SH-SY5Y (cell line): ENCODE measurements at regions not wholly inside any gene's neighbourhood (a gene's known extent, or its start where the extent isn't known, plus 50 kb on each side); places are given as distances from the start of the nearest gene placed in this dataset.

ENCODE experiments used
- GATA2 ChIP-seq: IDR thresholded peaks from 2 replicates; pipeline ENCODE4 v1.6.1; 2011; ENCODE audit warnings: mild to moderate bottlenecking, low read depth, low read length
- GATA3 ChIP-seq: IDR thresholded peaks from 2 replicates; pipeline ENCODE4 v1.6.1; 2011; ENCODE audit warnings: low read depth, mild to moderate bottlenecking, low read length, moderate library complexity

DNA sequence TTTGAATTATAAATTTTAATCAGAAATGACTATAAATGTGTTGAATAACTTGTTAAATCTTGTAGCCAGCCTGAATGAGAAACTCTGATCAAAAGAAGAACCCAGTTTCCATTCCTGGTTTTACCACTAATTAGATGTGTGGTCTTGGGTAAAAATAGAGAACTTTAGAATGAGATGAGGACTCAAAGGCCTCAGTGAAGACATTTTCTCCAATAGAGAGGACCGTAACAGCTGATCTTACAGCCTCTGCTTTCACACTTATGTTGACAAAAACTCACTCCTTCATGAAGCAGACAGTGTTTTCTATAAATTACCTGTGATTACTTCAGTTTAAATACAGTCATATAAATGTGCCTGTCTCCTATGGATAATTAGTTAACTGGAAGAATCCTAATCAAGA, 200.1 kb upstream of the MEOX2 start:
- TF ChIP-seq GATA2 (no peak), GATA3 (no peak)

DNA sequence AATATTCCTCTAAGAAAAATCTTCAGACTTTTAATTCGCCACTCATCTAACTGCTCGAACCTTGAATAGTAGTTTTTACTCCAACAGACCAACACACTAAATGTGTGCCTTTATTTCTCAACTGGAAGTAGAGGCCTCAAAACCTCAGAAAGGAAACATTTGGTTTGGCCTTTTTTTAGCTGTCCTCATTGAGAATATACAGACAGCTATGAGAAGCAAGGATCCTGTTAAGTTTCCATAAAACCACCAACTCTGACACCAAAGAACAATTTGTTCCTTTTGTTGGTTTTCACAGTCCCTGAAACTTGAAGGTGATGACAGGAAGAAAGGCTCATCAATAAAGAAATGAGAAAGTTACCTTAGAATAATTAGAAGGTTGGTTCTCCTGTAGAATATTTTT, 199.2 kb upstream of the MEOX2 start:
- TF ChIP-seq GATA3 (no peak), GATA2 (no peak)

DNA sequence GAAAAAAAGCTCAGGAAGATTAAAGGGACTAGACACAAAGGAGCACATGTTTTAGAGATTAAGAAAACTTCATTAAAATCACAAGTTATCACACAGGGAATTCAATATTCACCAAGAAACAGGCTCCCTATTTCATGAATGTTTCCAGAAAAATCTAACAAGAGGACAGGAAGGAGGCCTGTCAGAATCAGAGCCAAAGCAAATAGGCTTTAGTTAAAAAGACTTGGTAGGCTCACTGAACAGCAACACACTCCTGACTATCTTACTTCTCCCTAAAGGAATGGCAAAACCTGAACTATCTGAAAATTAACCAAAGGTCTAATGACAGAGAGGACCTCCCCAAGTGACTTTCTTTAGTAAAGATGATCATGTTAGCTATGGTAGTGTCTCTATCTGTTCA, 188.3 kb upstream of the MEOX2 start:
- TF ChIP-seq GATA2 = no peak
- TF ChIP-seq GATA3 = no peak

DNA sequence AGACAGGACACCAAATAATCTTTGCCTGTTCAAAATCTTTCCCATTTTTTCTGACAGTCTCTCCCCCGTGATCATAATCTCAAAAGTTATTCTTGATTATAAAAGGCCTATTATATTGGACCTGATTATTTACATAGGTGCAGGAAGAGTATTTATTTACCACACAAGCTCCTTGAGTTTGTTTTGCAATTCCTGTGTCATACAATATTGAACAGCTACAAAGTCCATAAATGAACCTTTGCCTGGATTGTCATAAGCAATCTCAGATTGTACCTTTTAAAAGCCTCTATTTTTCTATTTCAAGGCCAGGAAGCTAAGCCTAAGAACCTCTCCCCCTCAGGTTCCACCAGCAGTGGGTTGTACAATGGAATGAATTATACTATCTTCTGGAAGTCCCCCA, 183.9 kb upstream of the MEOX2 start:
- TF ChIP-seq GATA3 (no peak), GATA2 (no peak)

DNA sequence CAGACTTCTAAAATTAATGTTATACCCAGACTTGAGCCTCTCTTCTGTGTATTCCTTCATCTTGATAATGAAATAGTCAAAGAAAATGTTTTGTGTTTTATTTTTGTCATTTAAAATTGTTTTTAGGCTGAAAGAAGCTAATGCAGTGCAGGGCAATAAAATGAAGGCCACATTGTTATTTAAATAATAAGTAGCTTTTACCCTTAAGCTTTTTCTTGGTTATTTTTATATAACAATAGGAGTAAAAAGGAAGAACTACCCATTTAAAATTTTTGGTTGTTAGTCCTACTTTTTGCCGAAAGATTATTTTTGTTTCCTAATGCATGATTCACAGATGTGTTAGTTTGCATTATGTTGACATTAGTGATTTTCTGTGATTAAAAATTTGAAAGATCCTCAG, 181.0 kb upstream of the MEOX2 start:
- no peak for TF ChIP-seq GATA3
- TF ChIP-seq GATA2 = no peak

DNA sequence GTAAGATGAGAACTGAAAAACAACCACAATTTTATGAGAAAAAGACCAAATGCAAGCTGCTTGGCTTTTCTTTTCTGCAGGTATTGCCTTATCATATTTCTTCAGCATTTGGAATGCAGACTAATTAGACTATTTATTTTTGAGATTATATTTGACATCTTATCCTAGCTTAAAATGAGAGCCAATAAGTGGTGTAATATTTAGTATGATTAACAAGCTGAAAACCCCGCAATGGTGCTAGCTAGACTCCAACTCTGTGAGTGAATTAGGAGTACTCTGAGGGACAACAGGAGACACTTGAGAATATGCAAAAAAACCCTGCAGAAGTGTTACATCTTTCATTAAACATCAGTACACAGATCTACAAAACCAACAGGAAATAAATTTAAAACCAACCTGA, 180.3 kb upstream of the MEOX2 start:
- TF ChIP-seq GATA3 (no peak), GATA2 (no peak)

DNA sequence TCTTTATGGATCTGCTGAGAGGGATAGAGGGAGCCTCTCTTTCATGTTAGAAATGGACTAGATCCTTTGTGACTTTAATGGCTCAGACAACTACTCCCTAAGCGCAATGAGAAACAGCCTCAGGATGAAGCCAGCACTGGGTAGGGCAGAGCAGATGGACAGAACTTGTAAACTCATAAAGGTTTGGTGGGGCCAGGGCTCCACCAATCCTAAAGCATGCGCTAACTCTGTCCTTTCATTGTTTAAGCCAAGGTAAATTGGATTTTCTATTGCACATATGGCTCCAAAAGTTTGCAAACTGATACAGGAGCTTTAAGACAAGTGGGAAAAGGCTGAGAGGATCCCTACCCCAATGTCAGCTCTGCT, 178.1 kb upstream of the MEOX2 start:
- no peak for TF ChIP-seq GATA2
- no peak for TF ChIP-seq GATA3

DNA sequence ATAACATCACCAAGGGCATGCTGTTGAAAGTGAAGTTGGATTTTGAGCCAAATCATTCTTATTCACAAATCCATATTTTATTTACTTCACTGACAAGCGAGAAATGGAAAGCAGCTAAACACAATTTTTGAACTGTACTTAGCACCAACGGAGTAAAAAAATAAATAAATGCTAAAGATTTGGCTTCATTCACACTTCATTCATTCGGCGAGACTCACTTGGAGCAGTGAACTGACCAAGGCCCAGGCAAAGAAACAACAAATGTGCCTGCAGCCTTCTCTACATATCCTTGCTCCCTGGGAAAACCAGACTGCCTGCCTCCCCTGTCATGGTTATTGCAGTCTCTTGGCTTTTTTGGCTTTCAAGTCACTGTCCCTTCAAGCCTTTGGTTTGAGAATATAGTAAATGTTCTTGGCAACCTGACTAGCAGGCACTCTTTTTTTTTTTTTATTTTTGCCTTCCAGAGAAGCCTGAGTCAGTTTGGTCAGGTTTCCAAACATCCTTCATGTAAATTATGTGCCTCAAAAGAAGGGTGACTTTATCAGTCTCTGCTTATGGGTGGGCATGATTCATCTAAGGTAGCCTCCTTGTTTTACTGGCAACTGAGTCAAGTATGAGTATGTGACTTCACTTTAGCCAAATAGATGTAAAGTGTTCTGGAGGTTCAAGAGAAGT, 177.6 kb upstream of the MEOX2 start:
- TF ChIP-seq GATA3 (no peak), GATA2 (no peak)

DNA sequence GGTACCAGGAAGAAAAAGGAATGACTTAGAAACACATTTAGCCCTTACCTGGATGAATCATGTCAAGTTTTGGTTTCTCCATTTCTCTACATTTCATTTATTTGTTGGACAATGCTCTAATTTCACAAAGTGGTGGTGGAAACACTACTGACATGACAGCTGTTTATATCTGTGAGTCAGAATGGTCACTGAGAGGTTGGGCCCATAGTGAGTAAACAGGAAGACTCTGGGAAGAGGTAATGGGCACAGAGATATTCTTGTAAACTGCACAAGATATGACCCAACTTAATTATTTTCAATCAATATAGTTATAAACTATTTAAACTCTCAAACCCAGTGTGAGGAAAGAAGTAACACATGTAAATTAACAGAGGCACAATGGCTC, 176.3 kb upstream of the MEOX2 start:
- no peak for TF ChIP-seq GATA2
- no peak for TF ChIP-seq GATA3

DNA sequence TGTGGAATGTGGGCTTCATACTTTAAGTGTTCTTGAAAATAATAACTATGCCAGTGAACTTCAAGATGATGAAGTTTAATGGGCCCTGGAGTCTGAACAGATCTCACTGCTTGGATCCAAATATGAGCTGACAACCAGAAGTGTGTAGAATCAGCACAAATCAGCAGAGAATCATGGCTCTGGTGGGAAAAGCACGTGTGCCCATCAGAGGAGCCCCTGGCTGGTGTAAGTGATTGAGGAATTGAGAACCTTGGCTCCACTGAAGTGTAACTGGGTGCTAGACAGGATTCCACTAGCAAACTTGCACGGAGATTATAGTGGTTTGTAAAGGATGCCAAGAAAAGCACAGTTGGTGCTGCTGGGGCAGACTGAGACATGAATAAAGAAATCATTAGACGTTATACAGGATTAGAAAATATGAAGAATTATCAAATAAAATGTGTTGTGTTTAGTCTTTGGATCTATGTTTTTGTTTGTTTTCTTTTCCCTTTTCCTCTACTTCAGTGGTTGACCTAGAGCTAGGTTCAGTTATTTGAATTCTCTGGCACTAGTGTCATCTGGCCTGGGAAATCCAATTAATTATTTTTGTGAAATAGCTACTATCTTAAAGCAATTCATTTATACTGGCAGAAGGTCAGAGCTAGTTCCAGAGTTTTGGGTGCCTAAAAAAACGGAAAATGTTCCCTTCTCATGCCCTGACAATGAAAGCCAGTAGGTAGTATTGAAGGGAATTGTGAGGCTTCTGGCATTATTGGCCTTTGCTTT, 175.7 kb upstream of the MEOX2 start:
- no peak for TF ChIP-seq GATA3
- TF ChIP-seq GATA2 = no peak

DNA sequence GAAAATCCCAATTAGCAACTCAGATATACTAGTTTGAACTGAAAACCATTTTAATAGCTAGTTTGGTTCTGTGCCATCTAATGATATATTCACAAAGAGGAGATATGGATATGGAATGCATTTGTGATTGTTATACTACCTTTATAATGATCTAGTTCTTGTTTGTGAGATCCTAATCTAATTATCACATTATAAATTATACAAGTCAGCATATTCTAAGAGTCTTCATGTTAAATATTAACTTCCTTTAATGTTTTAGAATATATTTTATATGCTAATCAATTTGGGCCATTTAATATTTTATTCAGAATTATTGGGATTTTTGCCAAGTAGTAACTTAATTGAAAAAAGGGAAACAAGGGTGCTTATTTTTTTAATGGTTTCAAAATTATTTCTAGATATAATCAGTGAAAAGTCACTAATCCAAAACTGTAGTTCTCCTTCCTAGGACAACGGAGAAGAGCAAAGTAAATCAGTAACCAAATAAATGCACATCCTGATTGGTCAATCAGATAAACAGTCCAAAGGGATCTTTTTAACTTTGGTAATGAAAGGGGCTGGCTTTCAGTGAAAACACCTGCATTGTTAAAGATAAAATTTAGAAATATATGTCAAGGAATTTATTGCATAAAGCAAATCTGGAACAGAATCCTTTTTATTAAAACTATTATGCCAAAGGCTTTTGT, 173.9 kb upstream of the MEOX2 start:
- TF ChIP-seq GATA3 (no peak), GATA2 (no peak)

DNA sequence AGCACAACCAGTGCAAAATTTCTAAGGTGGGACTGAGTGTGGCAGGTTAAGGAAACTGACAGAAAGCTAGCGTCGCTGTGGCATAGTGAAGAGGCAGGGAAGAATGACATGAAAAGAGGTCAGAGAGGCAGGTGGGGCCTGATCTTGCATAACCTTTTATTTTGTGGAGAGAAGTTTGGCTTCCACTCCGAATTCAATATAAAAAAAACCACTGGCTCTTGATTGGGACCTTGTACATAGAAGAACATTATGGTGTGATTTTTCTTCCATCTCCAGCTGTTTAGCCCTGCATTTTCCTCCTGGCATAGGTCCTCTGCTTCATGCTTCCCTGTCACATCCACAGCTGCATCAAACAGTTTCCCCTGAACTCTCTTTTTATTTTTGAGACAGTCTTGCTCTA, 170.5 kb upstream of the MEOX2 start:
- TF ChIP-seq GATA2 = no peak

DNA sequence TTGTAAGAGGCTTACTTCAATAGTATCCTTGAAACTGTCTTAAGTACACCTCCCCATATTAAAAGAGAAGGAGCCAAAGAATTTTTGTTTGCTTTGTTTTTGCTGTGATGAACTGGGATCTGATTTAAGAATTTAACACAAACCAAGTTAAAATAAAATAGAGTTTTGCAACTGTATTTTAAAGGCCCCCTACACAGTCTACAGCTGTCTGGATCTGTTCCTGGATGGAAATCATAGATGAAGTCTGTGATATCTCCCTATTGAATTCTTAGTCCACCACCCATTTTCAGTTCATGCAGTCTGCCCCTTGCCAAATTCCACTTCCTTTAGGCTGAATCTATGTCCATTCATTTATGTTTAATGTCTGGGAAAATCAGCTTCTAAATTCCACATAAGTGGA, 169.8 kb upstream of the MEOX2 start:
- no peak for TF ChIP-seq GATA3
- no peak for TF ChIP-seq GATA2

DNA sequence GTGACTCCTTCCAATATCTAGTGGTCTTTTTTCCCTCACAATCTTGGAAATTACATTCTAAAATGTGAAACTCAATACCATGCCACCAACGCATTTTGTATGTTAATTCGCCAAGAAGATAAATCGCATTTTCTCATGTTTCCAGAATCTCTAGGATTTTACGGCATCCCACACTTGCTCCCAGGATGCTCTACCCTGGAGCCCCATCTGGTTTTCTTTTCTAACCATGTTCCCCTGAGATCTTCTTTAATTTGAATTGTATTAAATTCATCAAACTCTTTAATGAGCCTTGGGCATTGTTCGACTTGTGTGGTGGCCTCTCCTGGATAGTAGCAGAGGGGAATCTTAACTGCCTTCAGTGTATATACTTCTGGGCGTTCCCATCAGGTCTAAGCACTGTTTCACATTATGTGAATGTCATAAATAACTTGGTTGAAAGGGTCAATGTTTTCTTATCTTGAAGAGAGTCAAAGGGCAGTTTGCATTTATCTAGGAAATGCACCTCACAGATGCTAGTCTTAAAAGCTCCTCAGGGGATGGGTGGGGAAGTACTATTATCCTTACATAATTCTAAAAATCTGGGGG, 169.1 kb upstream of the MEOX2 start:
- no peak for TF ChIP-seq GATA2
- TF ChIP-seq GATA3 = no peak
